DOHH2 (cell line): ENCODE measurements at regions not wholly inside any gene's neighbourhood (a gene's known extent, or its start where the extent isn't known, plus 50 kb on each side); places are given as distances from the start of the nearest gene placed in this dataset.
A peak's percentile ranks its signal among the peaks of the same experiment; 100 is the strongest.

Source experiments
- H3F3A ChIP-seq: fragments of 200-600 bp; sonication (generic), shearing (Covaris generic); 2 replicates; pipeline ENCODE4 v1.6.0; 2016; ENCODE audit warnings: antibody characterized with exemption, mild to moderate bottlenecking; ENCODE audit not compliant: control insufficient read depth, insufficient read depth
- H3K27ac ChIP-seq: fragments of 200-600 bp; sonication (generic); 2 replicates; pipeline ENCODE4 v1.5.1; 2014; ENCODE audit warnings: low read depth, mild to moderate bottlenecking, low read length, moderate library complexity
- H3K27me3 ChIP-seq: fragments of 200-600 bp; sonication (generic); 2 replicates; pipeline ENCODE4 v1.6.1; 2014; ENCODE audit warnings: mild to moderate bottlenecking, low read length, mixed read lengths; ENCODE audit not compliant: control insufficient read depth
- H3K36me3 ChIP-seq: fragments of 200-600 bp; sonication (generic); 2 replicates; pipeline ENCODE4 v1.6.1; 2014; ENCODE audit warnings: mild to moderate bottlenecking, low read length, moderate library complexity, mixed read lengths; ENCODE audit not compliant: control insufficient read depth
- H3K4me1 ChIP-seq: fragments of 200-600 bp; sonication (generic); 2 replicates; pipeline ENCODE4 v1.6.1; 2014; ENCODE audit warnings: mild to moderate bottlenecking, low read length, mixed read lengths; ENCODE audit not compliant: control insufficient read depth
- H3K4me2 ChIP-seq: fragments of 200-600 bp; sonication (generic); 2 replicates; pipeline ENCODE4 v1.6.0; 2014; ENCODE audit warnings: mild to moderate bottlenecking, low read length, moderate library complexity
- H3K4me3 ChIP-seq: fragments of 200-600 bp; sonication (generic); 2 replicates; pipeline ENCODE4 v1.5.1; 2014; ENCODE audit warnings: mild to moderate bottlenecking, low read length, mixed read lengths
- H3K79me2 ChIP-seq: fragments of 200-600 bp; sonication (generic); 2 replicates; pipeline ENCODE4 v1.6.1; 2014; ENCODE audit warnings: mild to moderate bottlenecking, low read length, mixed read lengths; ENCODE audit not compliant: control insufficient read depth
- H3K9me2 ChIP-seq: fragments of 200-600 bp; sonication (generic); replicated peaks from 2 replicates; pipeline ENCODE4 v1.6.1; 2014; ENCODE audit warnings: mild to moderate bottlenecking, low read length, mixed read lengths; ENCODE audit not compliant: control insufficient read depth
- H3K9me3 ChIP-seq: fragments of 200-600 bp; sonication (generic); 2 replicates; pipeline ENCODE4 v1.6.1; 2014; ENCODE audit warnings: antibody characterized with exemption, low read length, mixed read lengths; ENCODE audit not compliant: control insufficient read depth, insufficient read depth
- H4K20me1 ChIP-seq: fragments of 200-600 bp; sonication (generic); 2 replicates; pipeline ENCODE4 v1.6.0; 2014; ENCODE audit warnings: low read depth, mild to moderate bottlenecking, antibody characterized with exemption, low read length, moderate library complexity; ENCODE audit not compliant: control insufficient read depth, insufficient read depth
- EZH2phosphoT487 ChIP-seq: fragments of 200-600 bp; sonication (generic); IDR thresholded peaks from 2 replicates; pipeline ENCODE4 v1.6.1; 2017; ENCODE audit warnings: borderline replicate concordance, mild to moderate bottlenecking, antibody characterized with exemption, low read length, moderate library complexity, mixed read lengths
- TF ChIP-seq, protein P1 (sequence below): fragments of 200-600 bp; sonication (generic); IDR thresholded peaks from one replicate; pipeline ENCODE4 v1.5.1; 2014; ENCODE audit warnings: antibody characterized with exemption, mild to moderate bottlenecking, low read depth, low read length; ENCODE audit not compliant: poor library complexity, severe bottlenecking

DNA sequence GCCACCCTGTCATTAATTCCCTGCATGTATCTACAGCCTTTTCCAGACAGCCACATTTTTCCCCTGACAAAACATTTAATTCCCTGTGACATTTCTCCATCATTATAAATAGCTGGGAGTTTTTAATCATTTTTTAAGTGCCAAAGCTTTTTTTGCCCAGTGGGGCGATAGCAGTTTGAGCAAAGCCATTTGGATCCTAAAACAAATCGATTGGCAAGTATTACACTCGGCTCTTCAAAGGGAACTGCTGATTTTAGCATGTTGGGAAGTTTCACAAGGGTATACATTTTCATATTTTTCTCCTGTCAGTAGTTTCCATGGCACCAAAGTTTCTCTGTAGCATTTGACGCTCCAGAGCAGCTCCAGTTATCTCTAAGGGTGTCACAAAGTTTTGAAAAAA lies 210.8 kb downstream of the HIPK3 start:
- Histone ChIP-seq H3K4me2 (no peak overlapping the region), H3F3A (no peaks in the 10 kb centered on the region), H3K27me3 (no peaks in the 10 kb centered on the region), H3K36me3 (no peaks in the 10 kb centered on the region), H3K9me3 (no peaks in the 10 kb centered on the region), H3K9me2 (no peaks in the 10 kb centered on the region), H3K79me2 (peaks cover 71% of the 10 kb centered on the region), H3K4me3 (no peak overlapping the region), H3K27ac (no peak overlapping the region), H3K4me1 (peaks cover 8% of the 10 kb centered on the region), H4K20me1 (no peaks in the 10 kb centered on the region)
- TF ChIP-seq, protein P1, sequence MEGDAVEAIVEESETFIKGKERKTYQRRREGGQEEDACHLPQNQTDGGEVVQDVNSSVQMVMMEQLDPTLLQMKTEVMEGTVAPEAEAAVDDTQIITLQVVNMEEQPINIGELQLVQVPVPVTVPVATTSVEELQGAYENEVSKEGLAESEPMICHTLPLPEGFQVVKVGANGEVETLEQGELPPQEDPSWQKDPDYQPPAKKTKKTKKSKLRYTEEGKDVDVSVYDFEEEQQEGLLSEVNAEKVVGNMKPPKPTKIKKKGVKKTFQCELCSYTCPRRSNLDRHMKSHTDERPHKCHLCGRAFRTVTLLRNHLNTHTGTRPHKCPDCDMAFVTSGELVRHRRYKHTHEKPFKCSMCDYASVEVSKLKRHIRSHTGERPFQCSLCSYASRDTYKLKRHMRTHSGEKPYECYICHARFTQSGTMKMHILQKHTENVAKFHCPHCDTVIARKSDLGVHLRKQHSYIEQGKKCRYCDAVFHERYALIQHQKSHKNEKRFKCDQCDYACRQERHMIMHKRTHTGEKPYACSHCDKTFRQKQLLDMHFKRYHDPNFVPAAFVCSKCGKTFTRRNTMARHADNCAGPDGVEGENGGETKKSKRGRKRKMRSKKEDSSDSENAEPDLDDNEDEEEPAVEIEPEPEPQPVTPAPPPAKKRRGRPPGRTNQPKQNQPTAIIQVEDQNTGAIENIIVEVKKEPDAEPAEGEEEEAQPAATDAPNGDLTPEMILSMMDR, result no peak
- TF ChIP-seq EZH2phosphoT487, result no peak

DNA sequence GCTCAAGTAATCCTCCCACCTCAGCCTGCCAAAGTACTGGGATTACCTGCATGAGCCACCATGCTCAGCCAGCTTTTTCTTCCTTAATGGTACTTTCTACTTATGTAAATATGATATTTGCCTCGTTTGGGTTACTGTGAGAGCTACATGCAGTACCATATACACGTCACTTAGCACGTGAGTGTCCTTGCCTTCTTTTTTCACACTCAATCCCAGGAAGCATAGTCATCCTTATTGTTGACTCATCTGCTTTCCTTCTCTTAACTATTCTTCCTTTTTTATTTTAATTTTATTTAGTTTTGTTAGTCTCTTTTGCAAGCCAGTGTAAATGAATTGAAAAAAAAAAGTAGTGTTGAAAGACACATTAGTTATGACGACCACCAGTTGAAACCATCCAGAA lies 205.9 kb downstream of the HIPK3 start:
- TF ChIP-seq EZH2phosphoT487, result no peak
- TF ChIP-seq, protein P1, result no peak
- Histone ChIP-seq H3K4me3 (no peak overlapping the region), H3K4me1 (peaks cover 13% of the 10 kb centered on the region), H3K9me3 (no peaks in the 10 kb centered on the region), H3K4me2 (no peak overlapping the region), H4K20me1 (peaks cover 3% of the 10 kb centered on the region; the same call in 1 of the 2 replicates), H3K27ac (no peak overlapping the region), H3F3A (no peaks in the 10 kb centered on the region), H3K9me2 (no peaks in the 10 kb centered on the region), H3K79me2 (peaks cover 62% of the 10 kb centered on the region), H3K27me3 (no peaks in the 10 kb centered on the region), H3K36me3 (no peaks in the 10 kb centered on the region)

DNA sequence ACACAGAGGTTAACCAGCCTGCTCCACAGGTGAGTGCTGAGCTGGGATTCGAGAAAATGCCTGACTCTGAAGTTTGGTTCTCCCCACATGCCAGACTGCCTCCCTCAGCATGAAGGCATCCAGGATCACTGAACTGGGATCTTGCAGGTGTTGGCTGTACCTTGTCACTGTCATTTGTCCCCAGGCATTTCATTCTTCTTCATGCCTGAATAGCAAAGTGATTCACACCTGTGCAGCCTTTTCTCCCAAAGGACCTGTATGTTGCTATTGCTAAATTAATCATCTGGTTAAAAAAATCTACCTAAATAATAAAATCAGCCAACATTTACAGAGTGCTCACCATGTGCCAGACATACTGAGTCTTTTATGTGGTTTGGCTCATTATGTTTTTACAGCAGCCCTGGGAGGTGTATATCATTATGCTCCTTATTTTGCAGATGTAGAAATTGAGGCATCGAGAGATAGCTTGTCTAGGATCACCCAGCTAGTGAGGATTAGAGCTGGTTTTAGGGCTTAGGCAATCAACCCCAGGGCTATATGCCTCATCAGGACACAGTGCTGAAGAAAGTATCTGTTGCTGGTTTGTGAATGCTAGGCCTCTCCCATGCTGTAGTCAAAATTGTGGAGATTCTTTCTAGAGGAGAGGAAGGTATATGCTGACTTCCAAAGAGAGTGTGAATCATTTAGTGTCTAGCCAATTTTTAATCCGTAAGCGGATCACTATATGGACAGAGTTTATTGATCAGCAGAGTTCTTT lies 204.4 kb downstream of the HIPK3 start:
- Histone ChIP-seq H3F3A (no peaks in the 10 kb centered on the region), H3K9me3 (no peaks in the 10 kb centered on the region), H3K4me2 (peak overlapping the region; percentile 14; the same call in 1 of the 2 replicates), H3K4me1 (peaks cover 13% of the 10 kb centered on the region), H4K20me1 (peaks cover 3% of the 10 kb centered on the region; the same call in 1 of the 2 replicates), H3K9me2 (no peaks in the 10 kb centered on the region), H3K27me3 (no peaks in the 10 kb centered on the region), H3K4me3 (no peak overlapping the region), H3K27ac (no peak overlapping the region), H3K79me2 (peaks cover 64% of the 10 kb centered on the region), H3K36me3 (no peaks in the 10 kb centered on the region)
- TF ChIP-seq, protein P1, result no peak
- no peak for TF ChIP-seq EZH2phosphoT487
